ENCODE measurements at regions not wholly inside any gene's neighbourhood (a gene's known extent, or its start where the extent isn't known, plus 50 kb on each side); places are given as distances from the start of the nearest gene placed in this dataset.
A peak's percentile ranks its signal among the peaks of the same experiment; 100 is the strongest.

GRCh38 chr20:7362601-7363000 lies 577.7 kb downstream of the HAO1 start:
- no peak for DNase-seq
- intact Hi-C loops (cut with DNase I): no loop called here
- ATAC-seq: no peak
- no peaks in the 10 kb centered on the region for H3K4me1 ChIP-seq
- no peaks in the 10 kb centered on the region for H3K27me3 ChIP-seq
- H3K36me3 ChIP-seq: no peaks in the 10 kb centered on the region
- peaks cover 0 to 5% of the 10 kb centered on the region in 2 donors for H3K9me3 ChIP-seq
- H3K27ac ChIP-seq: no peak overlapping the region
- H3K4me3 ChIP-seq: no peak overlapping the region
- no peak for TF ChIP-seq CTCF (IDR thresholded peaks at IDR 0.05)

- no peaks in the 10 kb centered on the region for H3K27me3 ChIP-seq
- H3K4me3 ChIP-seq: no peak overlapping the region
- no peak for ATAC-seq
- DNase-seq: no peak
- TF ChIP-seq CTCF (IDR thresholded peaks at IDR 0.05): no peak
- peaks cover 0 to 5% of the 10 kb centered on the region in 2 donors for H3K9me3 ChIP-seq
- no peaks in the 10 kb centered on the region for H3K4me1 ChIP-seq
- intact Hi-C loops (cut with DNase I): no loop called here
- H3K27ac ChIP-seq: no peak overlapping the region
- H3K36me3 ChIP-seq: no peaks in the 10 kb centered on the region
Measured at GRCh38 chr20:7366189-7366588, 574.1 kb downstream of the HAO1 start.

GRCh38 chr20:7371518-7372163 lies 568.6 kb downstream of the HAO1 start:
- Histone ChIP-seq H3K4me1 (no peaks in the 10 kb centered on the region), H3K36me3 (no peaks in the 10 kb centered on the region), H3K9me3 (no peaks in the 10 kb centered on the region), H3K4me3 (no peak overlapping the region), H3K27ac (no peak overlapping the region), H3K27me3 (no peaks in the 10 kb centered on the region)
- no peak for TF ChIP-seq CTCF (IDR thresholded peaks at IDR 0.05)
- ATAC-seq: no peak
- peak in 2 of 4 donors; percentile 76 to 86 for DNase-seq
- intact Hi-C loops (cut with DNase I): no loop called here

GRCh38 chr20:7375905-7376304 lies 564.4 kb downstream of the HAO1 start:
- peak; percentile 24 to 36 for TF ChIP-seq CTCF (IDR thresholded peaks at IDR 0.05)
- no peak for ATAC-seq
- Histone ChIP-seq H3K4me1 (no peaks in the 10 kb centered on the region), H3K27ac (no peak overlapping the region), H3K27me3 (no peaks in the 10 kb centered on the region), H3K9me3 (no peaks in the 10 kb centered on the region), H3K36me3 (no peaks in the 10 kb centered on the region), H3K4me3 (no peak overlapping the region)
- intact Hi-C loops (cut with DNase I): no loop called here
- DNase-seq: no peak

- Histone ChIP-seq H3K27me3 (no peaks in the 10 kb centered on the region), H3K27ac (no peak overlapping the region), H3K36me3 (no peaks in the 10 kb centered on the region), H3K9me3 (no peaks in the 10 kb centered on the region), H3K4me1 (no peaks in the 10 kb centered on the region), H3K4me3 (no peak overlapping the region)
- no peak for DNase-seq
- TF ChIP-seq CTCF (IDR thresholded peaks at IDR 0.05): no peak
- intact Hi-C loops (cut with DNase I): no loop called here
- ATAC-seq: no peak
Measured at GRCh38 chr20:7378864-7379605, 561.2 kb downstream of the HAO1 start.
